Epithelial cell of esophagus (primary cell): ENCODE measurements at regions not wholly inside any gene's neighbourhood (a gene's known extent, or its start where the extent isn't known, plus 50 kb on each side); places are given as distances from the start of the nearest gene placed in this dataset.

ENCODE experiments used
- DNase-seq: peaks from one replicate; pipeline ENCODE4 v3.0.0; 2010; ENCODE audit warnings: low read depth
- H3K4me3 ChIP-seq: 2 replicates; pipeline ENCODE4 v1.5.1; 2011; ENCODE audit warnings: mild to moderate bottlenecking, low read length, control low read depth
- CTCF ChIP-seq: IDR thresholded peaks from 2 replicates; pipeline ENCODE4 v1.5.1; 2011; ENCODE audit warnings: low read depth, mild to moderate bottlenecking, low read length, control low read depth, inconsistent platforms; ENCODE audit not compliant: insufficient read depth; ENCODE audit errors: missing control alignments

GRCh38 chr1:97013941-97014340, 292.4 kb downstream of the PTBP2 start:
- H3K4me3 ChIP-seq: no peak overlapping the region
- DNase-seq: no peak
- no peak for TF ChIP-seq CTCF

- DNase-seq: no peak
- no peak for TF ChIP-seq CTCF
- H3K4me3 ChIP-seq: no peak overlapping the region
These were observed 292.8 kb downstream of the PTBP2 start for GRCh38 chr1:97014426-97014825.

GRCh38 chr1:97017895-97018294, 296.3 kb downstream of the PTBP2 start:
- DNase-seq: peak; percentile 7
- TF ChIP-seq CTCF: peak; percentile 15
- H3K4me3 ChIP-seq: no peak overlapping the region
